GM19455 (cell line): ENCODE measurements at regions not wholly inside any gene's neighbourhood (a gene's known extent, or its start where the extent isn't known, plus 50 kb on each side); places are given as distances from the start of the nearest gene placed in this dataset.

Experiments used
- ATAC-seq: cut with Tn5 transposase; IDR thresholded peaks from one replicate; pipeline ENCODE4 v1.9.1; 2021; ENCODE audit not compliant: unreplicated experiment

- no peak for ATAC-seq
Observed at GRCh38 chr2:15763822-15764682, 172.4 kb downstream of the DDX1 start.

- no peak for ATAC-seq
Observed at GRCh38 chr2:15764683-15765011, 173.0 kb downstream of the DDX1 start.

- ATAC-seq = no peak
Observed at GRCh38 chr2:15765211-15765610, 173.5 kb downstream of the DDX1 start.

- ATAC-seq = no peak
Observed at GRCh38 chr2:15765686-15766302, 174.1 kb downstream of the DDX1 start.

GRCh38 chr2:15766303-15766861 is 174.0 kb upstream of the MYCN start:
- ATAC-seq = no peak

- ATAC-seq = no peak
Observed at GRCh38 chr2:15766911-15767597, 173.3 kb upstream of the MYCN start.

- no peak for ATAC-seq
Observed at GRCh38 chr2:15767679-15768078, 172.7 kb upstream of the MYCN start.

GRCh38 chr2:15768142-15768541 is 172.2 kb upstream of the MYCN start:
- ATAC-seq = no peak

- ATAC-seq = no peak
Observed at GRCh38 chr2:15768615-15769014, 171.7 kb upstream of the MYCN start.

- no peak for ATAC-seq
Observed at GRCh38 chr2:15769235-15769634, 171.1 kb upstream of the MYCN start.

GRCh38 chr2:15769676-15770547 is 170.4 kb upstream of the MYCN start:
- no peak for ATAC-seq

GRCh38 chr2:15770606-15771005 is 169.7 kb upstream of the MYCN start:
- ATAC-seq = no peak

GRCh38 chr2:15771124-15771523 is 169.2 kb upstream of the MYCN start:
- no peak for ATAC-seq

- ATAC-seq = no peak
Observed at GRCh38 chr2:15772086-15772595, 168.2 kb upstream of the MYCN start.

GRCh38 chr2:15772681-15773080 is 167.7 kb upstream of the MYCN start:
- no peak for ATAC-seq

- ATAC-seq = no peak
Observed at GRCh38 chr2:15773204-15773603, 167.1 kb upstream of the MYCN start.

- ATAC-seq = no peak
Observed at GRCh38 chr2:15773846-15774245, 166.5 kb upstream of the MYCN start.

- no peak for ATAC-seq
Observed at GRCh38 chr2:15775753-15776628, 164.4 kb upstream of the MYCN start.

- ATAC-seq = no peak
Observed at GRCh38 chr2:15776629-15776919, 163.8 kb upstream of the MYCN start.
